NCI-H2107 treated with DMSO at 0.1 percent for 48 hours (cell line): ENCODE measurements at regions not wholly inside any gene's neighbourhood (a gene's known extent, or its start where the extent isn't known, plus 50 kb on each side); places are given as distances from the start of the nearest gene placed in this dataset.

Source experiments
- DNase-seq: peaks from one replicate; lab custom pipeline; 2025; ENCODE audit not compliant: unreplicated experiment; lab: John Stamatoyannopoulos, UW

DNA sequence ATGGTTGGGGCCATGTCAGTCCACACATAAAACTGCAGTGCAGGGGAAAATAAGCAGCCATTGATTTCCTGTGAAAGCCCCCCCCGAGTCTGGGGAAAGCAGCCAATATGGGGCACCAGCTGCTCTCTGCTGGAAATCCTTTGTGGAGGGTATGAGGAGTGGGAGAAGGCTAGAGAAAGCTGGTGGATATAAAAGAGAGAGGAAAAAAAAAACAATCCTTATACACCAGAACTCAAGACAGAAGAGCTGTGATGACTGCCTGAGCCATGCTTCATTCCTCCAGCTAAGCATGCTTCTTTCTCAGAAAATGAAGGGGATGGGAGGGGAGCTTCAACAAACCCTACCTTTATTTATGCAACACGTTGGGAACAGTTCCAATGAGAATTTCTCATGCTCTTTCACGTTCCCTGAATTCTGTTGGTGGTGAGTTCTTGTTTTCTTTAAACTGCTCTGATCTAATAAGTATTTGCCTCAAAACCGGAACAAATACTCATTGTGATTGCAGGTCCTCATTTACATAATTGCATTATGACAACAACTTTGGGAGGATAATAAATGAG lies 688.0 kb upstream of the SEMA6A start:
- DNase-seq: no peak

DNA sequence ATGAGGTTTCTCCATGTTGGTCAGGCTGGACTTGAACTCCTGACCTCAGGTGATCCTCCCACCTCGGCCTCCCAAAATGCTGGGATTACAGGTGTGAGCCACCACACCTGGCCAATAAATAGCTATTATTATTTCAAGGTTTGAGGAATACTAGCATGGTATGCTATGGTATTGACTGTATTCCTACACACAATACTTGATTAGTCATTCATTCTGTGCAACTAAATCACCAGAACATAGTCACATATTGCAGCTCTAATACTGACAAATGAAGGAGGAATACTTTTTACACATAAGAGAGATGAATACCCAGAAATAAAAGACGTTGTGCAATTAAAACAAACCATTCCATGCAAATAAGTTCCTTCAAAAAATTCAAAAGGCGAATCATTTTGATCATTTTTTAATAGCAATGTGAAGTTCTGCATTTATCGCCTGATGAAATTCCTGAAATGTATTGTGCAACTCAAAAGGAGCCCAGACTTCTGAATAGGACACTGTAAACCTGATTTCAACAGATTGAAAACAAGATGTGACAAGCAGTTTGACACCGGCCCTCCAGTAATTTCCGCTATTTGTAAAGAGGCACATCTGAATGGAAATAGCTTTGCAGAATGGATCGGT lies 687.4 kb upstream of the SEMA6A start:
- DNase-seq: no peak

DNA sequence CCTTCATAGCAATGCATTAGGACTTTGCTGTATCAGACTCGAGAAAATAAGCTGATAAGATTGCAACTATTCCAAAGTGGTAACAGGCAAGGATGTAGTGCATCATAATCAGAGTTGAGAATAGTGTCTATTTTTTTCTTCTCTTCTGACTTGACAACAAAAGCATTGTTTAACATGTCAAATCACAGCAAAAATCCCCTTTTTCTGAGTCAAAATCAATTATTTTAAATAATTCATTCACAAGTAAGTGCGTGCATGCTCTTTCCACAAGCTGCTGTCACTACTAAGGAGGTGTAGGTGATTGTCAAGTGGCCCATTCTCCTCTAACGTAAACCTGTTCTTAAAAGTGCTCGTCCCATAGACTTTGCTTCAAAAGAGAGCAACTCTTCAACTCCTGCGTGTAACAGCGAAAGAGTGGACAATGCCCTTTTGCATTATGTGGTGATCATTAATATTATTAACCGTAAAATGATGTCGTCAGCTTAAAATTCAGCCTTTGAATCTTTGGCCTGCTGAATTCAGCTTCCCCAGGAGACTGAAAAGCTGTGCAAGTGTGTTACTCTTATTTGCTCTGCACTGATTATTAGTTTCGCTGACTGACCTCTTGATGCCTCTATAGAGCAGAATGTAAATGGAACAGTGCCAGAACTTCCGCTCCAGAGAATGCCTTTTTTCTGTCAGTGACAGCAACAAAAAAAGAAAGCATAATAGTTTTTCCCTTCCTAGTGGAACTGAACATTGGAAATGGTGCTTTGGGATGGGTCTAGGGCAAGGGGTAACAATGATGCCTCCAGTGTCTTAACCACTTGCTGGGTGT lies 680.8 kb upstream of the SEMA6A start:
- DNase-seq: no peak

DNA sequence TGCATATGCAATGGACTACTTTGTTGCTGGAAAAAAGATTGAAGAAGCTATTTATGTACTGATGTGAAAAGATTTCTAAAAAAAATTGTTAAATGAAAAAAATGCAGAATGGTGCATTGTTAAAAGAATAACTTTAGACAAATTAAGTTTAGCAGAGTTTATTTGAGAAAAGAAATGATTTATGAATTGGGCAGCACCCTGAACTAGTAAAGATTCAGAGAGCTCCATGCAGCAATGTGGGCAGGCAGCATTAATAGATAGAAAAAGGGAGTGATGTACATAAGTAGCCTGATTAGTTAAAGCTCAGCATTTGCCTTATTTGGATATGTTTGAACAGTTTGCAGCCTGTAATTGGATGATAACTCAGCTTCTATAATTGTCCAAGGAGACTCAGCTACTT lies 677.9 kb upstream of the SEMA6A start:
- DNase-seq: no peak

DNA sequence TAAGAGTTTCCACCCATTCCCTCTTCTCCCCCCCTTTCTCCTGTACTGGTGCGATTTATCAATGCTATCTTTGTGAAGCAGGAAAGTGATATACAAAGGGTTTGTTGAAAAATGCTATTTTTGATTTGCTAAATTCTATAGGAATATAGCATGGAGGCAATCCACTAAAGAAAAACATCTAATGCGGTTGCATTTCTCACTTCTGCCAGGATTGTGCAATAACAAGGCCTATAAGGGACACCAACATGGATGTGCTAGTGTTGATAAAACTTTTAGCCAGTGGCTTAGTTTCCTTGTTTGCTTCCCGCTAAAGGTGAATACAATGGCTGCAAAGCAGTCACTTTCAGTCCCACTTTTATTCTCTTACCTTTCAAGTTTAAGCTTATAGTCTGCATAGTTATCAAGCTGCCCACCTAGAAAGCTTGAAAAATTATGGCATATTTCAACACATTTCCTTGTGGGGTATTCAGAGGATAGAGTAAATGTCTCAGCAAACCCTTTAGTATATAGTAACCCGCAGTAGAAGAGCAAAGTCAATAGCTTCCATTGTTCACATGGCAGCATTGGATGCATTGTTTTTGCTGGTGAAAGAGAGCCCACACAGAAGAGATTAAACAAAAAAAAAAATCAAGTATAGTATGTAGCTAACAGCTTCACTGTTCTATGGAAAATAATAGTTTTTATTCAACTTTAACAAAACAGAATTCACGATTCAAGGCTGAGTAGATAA lies 674.6 kb upstream of the SEMA6A start:
- DNase-seq: no peak

DNA sequence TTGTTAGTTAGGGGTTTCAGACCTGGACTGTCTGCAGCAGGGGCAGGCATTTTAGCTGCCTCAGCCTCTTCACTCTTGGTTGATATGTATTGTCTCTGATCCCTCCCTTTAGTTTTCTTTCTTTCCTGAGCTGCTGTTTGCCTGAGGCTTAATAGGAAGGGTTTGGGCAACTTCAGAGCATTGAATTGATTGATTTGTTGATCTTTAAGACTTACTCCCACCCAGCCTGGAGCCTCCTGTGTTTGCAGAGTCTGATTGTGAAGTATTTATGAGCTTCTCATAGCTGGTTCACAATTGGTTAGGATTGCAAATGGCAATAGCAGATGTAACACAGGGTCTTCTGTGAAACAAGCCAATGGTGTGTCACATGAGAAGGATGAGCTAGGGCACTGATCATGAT lies 671.8 kb upstream of the SEMA6A start:
- no peak for DNase-seq

DNA sequence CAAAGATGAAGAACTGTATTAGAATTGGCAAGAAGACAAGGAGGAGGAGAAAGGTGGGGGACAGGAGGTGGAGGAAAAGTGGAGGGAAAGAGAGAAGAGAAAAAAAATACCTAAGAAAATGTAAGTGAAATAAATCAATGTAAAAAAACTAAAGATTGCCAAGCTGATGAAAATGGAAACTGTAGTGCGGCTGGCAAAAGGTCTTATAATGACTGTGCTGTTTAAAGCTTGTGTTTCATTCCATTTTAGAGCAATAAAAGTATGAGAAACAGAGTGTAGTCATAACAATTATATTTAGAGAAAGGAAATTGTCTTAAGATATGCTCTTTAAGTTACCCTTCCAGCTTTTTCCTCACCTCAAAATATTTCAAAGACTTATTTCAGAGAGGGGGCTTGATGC lies 670.5 kb upstream of the SEMA6A start:
- no peak for DNase-seq

DNA sequence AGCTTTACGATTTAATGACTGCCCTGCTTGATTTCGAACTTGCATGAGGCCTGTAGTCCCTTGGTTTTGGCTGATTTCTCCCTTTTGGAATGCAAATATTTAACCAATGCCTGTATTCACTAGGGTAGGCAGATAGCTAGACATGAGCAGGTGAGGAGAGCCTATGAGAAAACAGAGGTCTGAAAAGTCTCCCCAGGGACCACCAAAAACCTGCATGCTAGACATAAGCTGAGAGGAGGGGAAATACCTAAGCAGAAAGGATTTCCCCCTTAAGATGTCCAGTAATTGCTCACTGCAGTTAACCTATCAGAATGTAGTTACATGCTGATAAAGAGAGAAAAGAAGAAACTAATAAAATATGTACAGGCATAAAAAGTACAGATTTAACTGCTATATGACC lies 667.4 kb upstream of the SEMA6A start:
- DNase-seq: no peak

DNA sequence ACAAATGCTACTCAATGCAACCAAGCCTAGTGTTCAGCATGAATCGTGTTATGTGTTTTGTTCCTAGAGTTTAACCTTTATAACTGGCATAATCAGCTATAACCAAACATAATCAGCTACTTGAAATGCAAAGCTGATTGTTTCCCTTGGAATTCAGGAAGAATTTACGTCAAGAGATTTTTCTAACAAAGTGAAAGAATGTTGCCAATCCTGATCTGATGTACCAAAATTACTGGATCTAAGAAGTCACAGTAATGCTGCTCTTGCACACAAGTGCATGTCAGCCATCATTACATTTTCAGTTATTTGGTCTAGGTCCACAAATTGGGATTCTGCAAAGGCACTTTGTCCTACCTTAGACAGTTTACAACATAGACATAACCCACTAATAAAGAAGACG lies 662.3 kb upstream of the SEMA6A start:
- DNase-seq: no peak

DNA sequence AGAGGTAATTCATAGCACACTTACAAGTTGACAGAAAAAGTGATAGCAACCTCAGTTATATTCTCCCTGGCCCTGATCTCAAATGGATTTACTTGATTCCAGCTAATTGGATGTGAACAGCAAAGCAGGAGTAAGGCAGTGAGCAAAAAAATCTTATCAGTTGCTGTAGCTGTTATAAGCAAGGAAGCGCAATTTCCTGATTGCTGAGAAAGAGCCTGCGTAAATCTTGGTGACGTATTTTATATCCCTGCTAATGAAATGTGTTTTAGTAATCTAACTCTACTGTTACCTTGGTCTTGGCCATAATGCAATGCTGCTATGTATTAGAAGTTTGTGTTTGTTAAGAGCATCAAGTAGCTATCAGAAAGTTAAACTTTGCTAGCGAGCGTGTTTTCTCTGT lies 661.2 kb upstream of the SEMA6A start:
- no peak for DNase-seq

DNA sequence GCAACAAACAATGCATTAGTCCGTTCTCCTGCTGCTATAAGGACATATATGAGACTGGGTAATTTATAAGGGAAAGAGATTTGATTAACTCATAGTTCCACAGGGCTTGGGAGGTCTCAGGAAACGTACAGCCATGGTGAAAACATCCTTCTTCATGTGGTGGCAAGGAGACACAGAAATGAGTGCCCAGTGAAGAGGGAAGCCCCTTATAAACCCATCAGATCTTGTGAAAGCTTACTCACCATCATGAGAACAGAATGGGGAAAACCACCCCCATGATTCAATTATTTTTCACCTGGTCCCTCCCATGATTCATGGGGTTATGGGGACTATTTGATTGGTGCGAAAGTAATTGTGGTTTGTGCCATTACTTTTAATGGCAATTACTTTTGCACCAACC lies 655.8 kb upstream of the SEMA6A start:
- DNase-seq: no peak

DNA sequence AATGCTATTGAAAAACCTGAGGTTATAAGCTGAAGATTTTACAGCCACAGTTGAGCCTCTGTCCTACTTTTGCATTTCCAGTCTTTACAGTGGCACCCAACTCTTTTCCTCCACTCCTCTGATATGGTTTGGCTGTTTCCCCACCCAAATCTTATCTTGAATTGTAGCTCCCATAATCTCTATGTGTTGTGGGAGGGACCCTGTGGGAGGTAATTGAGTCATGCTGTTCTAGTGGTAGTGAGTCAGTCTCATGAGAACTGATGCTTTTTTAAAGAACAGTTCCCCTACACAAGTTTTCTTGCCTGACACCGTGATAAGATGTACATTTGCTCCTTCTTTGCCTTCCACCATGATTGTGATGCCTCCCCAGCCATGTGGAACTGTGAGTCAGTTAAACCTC lies 646.1 kb upstream of the SEMA6A start:
- no peak for DNase-seq

DNA sequence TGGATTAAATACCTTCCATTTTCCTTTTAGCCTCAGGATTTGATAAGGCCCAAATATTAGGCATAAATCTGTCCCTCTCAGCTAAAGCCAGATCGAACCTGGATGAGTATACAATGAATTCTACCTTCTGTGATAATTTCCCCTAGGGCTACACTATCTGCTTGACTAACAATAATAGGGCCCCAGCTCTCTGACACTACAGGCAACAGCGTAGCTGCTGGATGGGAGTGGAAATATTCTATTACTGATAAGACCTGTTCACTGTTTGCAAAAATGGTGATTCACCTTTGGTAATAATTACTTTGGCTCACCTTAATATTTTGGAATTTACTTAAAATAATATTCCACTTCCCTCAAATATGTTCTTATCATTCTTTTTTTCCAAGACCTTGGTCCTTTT lies 644.2 kb upstream of the SEMA6A start:
- no peak for DNase-seq

DNA sequence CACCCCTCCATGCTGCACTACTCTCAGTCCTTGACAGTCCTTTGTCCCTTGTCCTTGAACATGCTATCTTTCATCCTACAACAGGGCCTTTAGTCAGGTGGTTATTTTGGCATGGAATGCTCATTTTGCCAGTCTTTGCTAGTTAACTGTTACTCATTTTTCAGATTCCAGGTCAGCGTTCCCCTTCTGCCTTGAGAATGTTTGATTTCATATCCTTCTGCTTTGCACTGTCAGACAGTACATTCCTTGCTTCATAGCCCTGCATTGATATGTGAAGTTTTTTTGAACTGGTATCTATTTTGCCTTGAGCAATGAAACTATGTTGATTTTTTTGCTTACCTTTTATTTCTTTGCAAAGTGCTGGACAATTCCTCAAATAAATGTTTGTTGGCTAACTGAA lies 638.2 kb upstream of the SEMA6A start:
- DNase-seq: no peak

DNA sequence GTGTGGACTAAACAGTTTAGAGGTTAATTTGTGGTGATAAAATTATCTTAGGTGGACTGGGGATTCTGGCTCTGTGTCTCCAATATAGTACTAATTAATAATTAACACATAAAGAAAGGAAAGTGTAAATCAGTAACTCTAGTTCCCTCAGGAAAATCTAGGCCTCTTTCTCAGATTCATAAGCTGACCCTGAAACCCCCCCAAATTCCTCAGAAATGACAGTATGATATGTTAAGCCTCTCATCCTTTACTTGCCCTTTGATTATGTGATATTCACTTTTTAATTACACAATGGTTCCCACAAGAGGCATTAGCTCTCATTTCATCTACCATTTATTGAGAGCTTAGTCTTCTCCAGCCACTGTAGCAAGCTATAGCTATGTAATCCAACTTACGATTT lies 636.2 kb upstream of the SEMA6A start:
- DNase-seq: no peak

DNA sequence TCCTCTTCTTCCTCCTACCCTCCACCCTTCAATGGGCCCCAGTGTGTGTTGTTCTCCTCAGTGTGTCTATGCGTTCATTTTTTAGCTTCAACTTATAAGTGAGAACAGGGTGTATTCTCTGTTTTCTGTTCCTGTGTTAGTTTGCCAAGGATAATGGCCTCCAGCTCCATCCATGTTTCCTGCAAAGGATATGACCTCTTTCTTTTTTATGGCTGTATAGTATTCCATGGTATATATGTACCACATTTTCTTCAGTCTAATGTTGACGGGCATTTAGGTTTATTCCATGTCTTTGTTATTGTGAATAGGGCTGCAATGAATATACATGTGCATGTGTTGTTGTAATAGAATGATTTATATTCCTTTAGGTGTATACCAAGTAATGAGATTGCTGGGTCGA lies 634.9 kb upstream of the SEMA6A start:
- DNase-seq: no peak

DNA sequence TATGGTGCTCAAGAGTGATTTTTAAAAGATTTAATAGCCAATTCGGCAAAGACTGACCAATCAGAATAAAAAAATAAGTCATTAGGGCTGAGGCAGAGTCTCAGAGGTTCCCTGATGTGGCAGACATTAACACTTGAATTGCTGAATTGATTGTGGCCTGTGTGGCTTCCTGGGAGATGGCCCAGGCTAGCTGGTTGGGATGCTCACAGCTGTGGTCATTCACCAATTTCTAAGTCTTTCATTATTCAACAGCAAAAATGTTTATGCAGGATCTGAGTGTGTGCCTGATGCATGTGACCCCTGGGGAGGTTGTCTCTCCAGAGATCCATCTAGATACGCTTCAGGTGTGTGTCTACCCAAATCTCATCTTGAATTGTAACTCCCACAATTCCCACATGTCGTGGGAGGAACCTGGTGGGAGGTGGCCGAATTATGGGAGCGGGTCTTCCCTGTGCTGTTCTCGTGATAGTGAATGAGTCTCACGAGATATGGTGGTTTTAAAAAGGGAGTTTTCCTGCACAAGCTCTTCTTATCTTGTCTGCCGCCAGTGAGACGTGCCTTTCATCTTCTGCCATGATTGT lies 632.6 kb upstream of the SEMA6A start:
- DNase-seq: no peak

DNA sequence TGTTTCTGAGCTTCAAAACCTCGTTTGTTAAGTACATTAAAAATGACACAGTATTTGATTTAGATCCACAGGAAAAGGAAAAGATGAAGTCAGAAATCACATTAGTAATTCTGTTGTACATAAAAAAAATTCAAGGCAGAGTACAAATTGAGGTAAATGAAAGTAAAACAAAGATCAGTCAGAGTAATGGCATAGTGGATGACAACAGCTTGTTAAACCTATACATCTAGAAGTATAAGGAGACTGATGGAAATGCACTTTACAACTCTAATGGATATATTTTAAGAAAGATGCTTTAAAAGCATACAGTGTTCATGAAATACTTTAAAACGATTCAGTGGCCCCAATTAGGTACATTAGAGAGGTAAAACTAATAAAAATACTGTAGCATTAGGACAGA lies 631.3 kb upstream of the SEMA6A start:
- DNase-seq: no peak

DNA sequence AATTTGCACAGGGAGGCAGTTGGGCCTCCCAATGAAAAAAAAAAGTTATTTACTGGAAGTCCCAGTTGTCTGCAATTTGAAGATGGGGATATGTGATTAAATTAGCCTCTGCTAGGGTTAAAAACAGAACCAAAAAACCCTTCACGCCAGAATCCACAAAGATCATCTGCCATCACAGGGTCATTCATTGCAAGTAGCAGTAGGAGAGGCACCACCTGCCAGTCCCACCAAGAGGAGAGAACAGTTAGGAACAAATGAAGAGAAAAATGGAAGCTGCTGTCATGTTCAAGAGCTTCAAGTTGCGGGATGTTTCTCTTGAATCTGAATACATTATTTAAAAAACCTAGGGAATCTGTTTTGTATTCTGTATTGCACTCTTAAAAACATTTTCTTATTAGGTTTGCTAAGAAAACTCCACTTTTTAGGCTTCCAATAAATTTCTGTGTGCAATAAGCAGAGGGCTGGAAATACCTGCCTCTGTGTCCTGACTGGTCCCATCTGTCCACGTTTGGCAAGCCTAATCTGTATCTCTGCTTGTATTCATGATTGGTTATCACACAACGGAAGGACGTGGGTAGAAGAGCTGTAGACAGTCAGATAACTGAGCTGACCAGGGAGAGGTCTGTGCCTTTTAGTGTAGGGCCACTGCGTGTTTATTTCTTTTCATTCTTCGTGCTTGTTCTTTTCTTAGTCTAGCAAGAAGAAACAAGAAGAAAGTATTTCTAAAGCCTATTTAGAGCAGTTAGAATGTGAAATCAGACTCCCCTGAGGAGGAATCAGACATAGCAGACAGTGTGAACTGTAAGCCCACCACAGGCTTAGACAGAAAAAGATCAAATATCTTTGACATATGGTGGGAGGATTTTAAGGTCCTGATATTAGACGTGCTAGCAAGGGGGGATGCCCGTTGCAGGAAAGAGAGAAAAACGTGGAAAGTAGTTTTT lies 630.6 kb upstream of the SEMA6A start:
- DNase-seq: no peak

DNA sequence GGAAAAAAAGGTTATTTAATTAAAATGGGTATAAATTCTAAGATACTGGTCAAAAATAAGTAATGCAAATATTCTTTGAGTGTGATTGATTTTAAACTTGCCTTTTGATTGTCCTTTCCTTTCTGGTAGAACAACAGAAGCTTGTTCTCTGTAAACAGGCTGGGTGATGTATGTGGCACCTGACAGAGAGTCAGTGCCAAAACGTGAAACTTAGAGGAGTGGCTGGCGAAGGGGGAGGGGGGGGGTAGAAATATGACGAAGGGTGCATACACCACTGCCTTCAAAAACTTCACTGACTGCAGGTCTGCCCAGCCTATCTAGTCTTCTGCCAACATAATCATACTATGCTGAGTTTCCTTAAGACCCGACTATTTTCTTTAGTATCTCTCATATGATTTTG lies 629.8 kb upstream of the SEMA6A start:
- DNase-seq: no peak

DNA sequence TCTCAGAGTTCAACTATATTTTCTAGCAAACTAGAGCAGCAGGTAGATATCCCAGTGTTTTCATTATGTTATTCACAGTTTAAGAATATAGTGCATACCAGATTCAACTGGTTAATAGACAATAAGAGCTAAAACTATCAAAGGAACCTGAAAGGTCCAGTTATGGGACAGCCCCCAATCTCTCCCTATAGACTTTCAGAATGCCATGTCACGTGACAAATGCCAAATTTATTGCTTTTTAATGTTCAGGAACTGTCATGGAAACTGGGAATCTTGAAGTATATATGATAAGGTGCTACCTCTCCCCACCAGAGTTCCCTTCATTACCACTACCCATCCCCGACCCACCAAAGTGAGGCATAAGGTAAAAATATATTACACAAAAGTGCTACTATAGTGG lies 629.0 kb upstream of the SEMA6A start:
- DNase-seq: no peak
